GM12878 (cell line): ENCODE measurements at regions not wholly inside any gene's neighbourhood (a gene's known extent, or its start where the extent isn't known, plus 50 kb on each side); places are given as distances from the start of the nearest gene placed in this dataset.

ENCODE experiments used
- ATAC-seq: fragments of 200-7000 bp; cut with Tn5 transposase; 3 replicates; pipeline ENCODE4 v1.9.1; 2020; ENCODE audit warnings: mild to moderate bottlenecking, moderate library complexity
- BruUV-seq: library from RNA; stranded (reverse); fragments of 400-500 nt; replicated peaks from 2 replicates; lab custom pipeline; 2021; lab: Mats Ljungman, UMichigan
- CTCF ChIA-PET: fragments of 300-600 bp; sonication (Branson Sonifier 250); formaldehyde crosslinking; extraction: SDS; loops from one replicate; lab custom pipeline; 2021; ENCODE audit warnings: inconsistent platforms; lab: Yijun Ruan, JAX
- POLR2A ChIA-PET: fragments of 350-600 bp; formaldehyde crosslinking; extraction: SDS; loops from one replicate; lab custom pipeline; 2021; ENCODE audit warnings: inconsistent platforms; lab: Charles Lee
- RAD21 ChIA-PET: fragments of 300-600 bp; sonication (Branson Sonifier 250); formaldehyde crosslinking; loops from one replicate; lab custom pipeline; 2023; ENCODE audit warnings: antibody characterized with exemption; ENCODE audit not compliant: unreplicated experiment; lab: Charles Lee
- SMC1A ChIA-PET: fragments of 300-600 bp; sonication (Branson Sonifier 250); formaldehyde crosslinking; loops from one replicate; lab custom pipeline; 2023; ENCODE audit not compliant: unreplicated experiment, uncharacterized antibody; lab: Charles Lee
- DNase-seq: peaks from one replicate; pipeline ENCODE4 v3.0.0-alpha.2; 2011; ENCODE audit warnings: low read depth, low spot score
- FAIRE-seq: peaks from 3 replicates; lab custom pipeline; 2011; peaks lifted over from hg19 to GRCh38; lab: Jason Lieb, UNC
- H2AFZ ChIP-seq: 2 replicates; pipeline ENCODE4 v1.6.0; 2011; ENCODE audit warnings: low read depth, low read length, control low read depth; ENCODE audit not compliant: control insufficient read depth
- H3K27ac ChIP-seq: 2 replicates; pipeline ENCODE4 v1.5.1; 2011; ENCODE audit warnings: control low read depth; ENCODE audit not compliant: control insufficient read depth, insufficient read depth
- H3K27me3 ChIP-seq, 2 experiments: replicated peaks in 1 of 2; 2 replicates each; pipeline versions ENCODE4 v1.6.0 to v1.6.1; 2011; ENCODE audit warnings: low read length in 1 of 2; ENCODE audit not compliant: control insufficient read depth in 2 of 2, insufficient read depth in 2 of 2
- H3K36me3 ChIP-seq, 2 experiments: 2 replicates each; pipeline ENCODE4 v1.5.1; 2011; ENCODE audit warnings: low read length in 1 of 2; ENCODE audit not compliant: control insufficient read depth in 2 of 2, insufficient read depth in 2 of 2
- H3K4me1 ChIP-seq: 2 replicates; pipeline ENCODE4 v1.6.1; 2011; ENCODE audit warnings: mild to moderate bottlenecking, low read length, moderate library complexity, mixed read lengths; ENCODE audit not compliant: control insufficient read depth, insufficient read depth
- H3K4me2 ChIP-seq: 2 replicates; pipeline ENCODE4 v1.6.0; 2011; ENCODE audit warnings: control low read depth; ENCODE audit not compliant: control insufficient read depth, insufficient read depth
- H3K4me3 ChIP-seq: fragments of 200-600 bp; sonication (generic); 2 replicates; pipeline ENCODE4 v1.5.1; 2016
- H3K79me2 ChIP-seq: 2 replicates; pipeline ENCODE4 v1.6.0; 2011; ENCODE audit warnings: low read length; ENCODE audit not compliant: control insufficient read depth, insufficient read depth
- H3K9ac ChIP-seq: 2 replicates; pipeline ENCODE4 v1.8.0; 2011; ENCODE audit warnings: low read length, control low read depth, mixed read lengths; ENCODE audit not compliant: control insufficient read depth, insufficient read depth
- H3K9me3 ChIP-seq: replicated peaks from 3 replicates; pipeline ENCODE4 v1.5.1; 2011; ENCODE audit warnings: mild to moderate bottlenecking, low read length; ENCODE audit not compliant: control insufficient read depth, insufficient read depth
- H4K20me1 ChIP-seq: 2 replicates; pipeline ENCODE4 v1.6.0; 2011; ENCODE audit not compliant: control insufficient read depth, insufficient read depth
- CEBPB ChIP-seq, 2 experiments: fragments of 150-350 bp in 1 of 2; IDR thresholded peaks; 2 replicates each; pipeline ENCODE4 v1.6.1; 2012 to 2014; ENCODE audit warnings: low read depth in 2 of 2, low read length in 2 of 2, borderline replicate concordance in 1 of 2, inconsistent platforms in 1 of 2
- DPF2 ChIP-seq: fragments of 450-650 bp; IDR thresholded peaks from 2 replicates; pipeline ENCODE4 v1.6.1; 2017; ENCODE audit warnings: mild to moderate bottlenecking
- MEF2B ChIP-seq: fragments of 450-650 bp; IDR thresholded peaks from 2 replicates; pipeline ENCODE4 v1.6.1; 2018; ENCODE audit warnings: mild to moderate bottlenecking, moderate library complexity; ENCODE audit not compliant: partially characterized antibody, poor library complexity, severe bottlenecking
- MTA2 ChIP-seq: fragments of 450-650 bp; IDR thresholded peaks from 2 replicates; pipeline ENCODE4 v1.6.1; 2016; ENCODE audit warnings: low read depth, mild to moderate bottlenecking, moderate library complexity
- NR2F1 ChIP-seq: fragments of 450-650 bp; conservative IDR thresholded peaks from 2 replicates; pipeline ENCODE4 v1.6.1; 2017; ENCODE audit warnings: mild to moderate bottlenecking
- RB1 ChIP-seq: fragments of 450-650 bp; formaldehyde crosslinking; IDR thresholded peaks from 2 replicates; pipeline ENCODE4 v1.6.1; 2017; ENCODE audit warnings: mild to moderate bottlenecking, borderline replicate concordance
- RELB ChIP-seq: fragments of 450-650 bp; IDR thresholded peaks from 2 replicates; pipeline ENCODE4 v1.6.1; 2017; ENCODE audit warnings: low read depth, mild to moderate bottlenecking, moderate library complexity
- SMAD1 ChIP-seq: fragments of 450-650 bp; IDR thresholded peaks from 2 replicates; pipeline ENCODE4 v1.6.1; 2018; ENCODE audit warnings: mild to moderate bottlenecking, low read depth; ENCODE audit not compliant: partially characterized antibody
- SPI1 ChIP-seq: IDR thresholded peaks from 2 replicates; pipeline ENCODE4 v1.6.1; 2011; ENCODE audit warnings: low read depth, mild to moderate bottlenecking, low read length, moderate library complexity, borderline replicate concordance; ENCODE audit not compliant: insufficient read depth
- TCF3 ChIP-seq: IDR thresholded peaks from 2 replicates; pipeline ENCODE4 v1.6.1; 2012; ENCODE audit warnings: low read depth, mild to moderate bottlenecking, low read length, borderline replicate concordance; ENCODE audit not compliant: insufficient read depth
- ZBED1 ChIP-seq: IDR thresholded peaks from 2 replicates; pipeline ENCODE4 v1.6.1; 2016; ENCODE audit warnings: borderline replicate concordance
- ZBTB40 ChIP-seq: fragments of 450-650 bp; IDR thresholded peaks from 2 replicates; pipeline ENCODE4 v1.6.1; 2016; ENCODE audit warnings: mild to moderate bottlenecking, moderate library complexity, borderline replicate concordance
- ZNF217 ChIP-seq: fragments of 450-650 bp; IDR thresholded peaks from 2 replicates; pipeline ENCODE4 v1.6.1; 2017; ENCODE audit warnings: antibody characterized with exemption, mild to moderate bottlenecking
- in situ Hi-C: fragments of 300-500 bp; cut with MboI; formaldehyde crosslinking; loops from 9 replicates; pipeline ENCODE4 v1.14.3; 2018; ENCODE audit warnings: mixed read lengths
- intact Hi-C: fragments of 100-400 bp; cut with micrococcal nuclease; formaldehyde crosslinking; loops from one replicate; pipeline ENCODE4 v1.14.2; 2022; ENCODE audit not compliant: unreplicated experiment

- H3K4me3 ChIP-seq: no peak overlapping the region
- H3K27me3 ChIP-seq: no peaks in the 10 kb centered on the region
- ATAC-seq: no peak
- H3K4me1 ChIP-seq: no peaks in the 10 kb centered on the region
- BruUV-seq: no TSS peak
- H3K36me3 ChIP-seq: no peaks in the 10 kb centered on the region
- H3K9me3 ChIP-seq: no peaks in the 10 kb centered on the region
- CTCF ChIA-PET: interaction anchor here (0.7 to 0.8 kb wide), 2 partner anchors 16 to 249 kb away, joined by 3 read pairs; no protein-coding TSS in a partner anchor
- H2AFZ ChIP-seq: no peak overlapping the region
- H4K20me1 ChIP-seq: no peaks in the 10 kb centered on the region
- DNase-seq: no peak
- POLR2A ChIA-PET: no interaction called here
- SMC1A ChIA-PET: interaction anchor here (0.7 to 3.5 kb wide), 4 partner anchors 11 to 284 kb away, joined by 3 to 11 read pairs (median 4); no protein-coding TSS in a partner anchor
- no peak overlapping the region for H3K27ac ChIP-seq
- H3K79me2 ChIP-seq: no peaks in the 10 kb centered on the region
- intact Hi-C loops: no loop called here
- no peak overlapping the region for H3K9ac ChIP-seq
- no peak for FAIRE-seq
- RAD21 ChIA-PET: interaction anchor here (1.0 kb wide), 1 partner anchor 12 kb away, joined by 3 read pairs; no protein-coding TSS in a partner anchor
- no peak overlapping the region for H3K4me2 ChIP-seq
- TF ChIP-seq ZBTB40 (no peak), ZNF217 (no peak), RB1 (no peak), ZBED1 (no peak), NR2F1 (no peak), SPI1 (no peak), MEF2B (no peak), RELB (no peak), CEBPB (IDR thresholded peaks at IDR 0.05; ENCODE audit: borderline replicate concordance in 1 of 2, low read depth in 2 of 2, low read length in 2 of 2) (no peak), TCF3 (no peak), DPF2 (no peak), SMAD1 (no peak), MTA2 (no peak)
- in situ Hi-C loops: no loop called here
These were observed 281.4 kb downstream of the DMRT2 start for GRCh38 chr9:1331546-1332038.
